Mucosa of descending colon (tissue), 3 donors: ENCODE measurements at regions not wholly inside any gene's neighbourhood (a gene's known extent, or its start where the extent isn't known, plus 50 kb on each side); places are given as distances from the start of the nearest gene placed in this dataset.

Experiments used
- ATAC-seq: fragments of 200-7000 bp; cut with Tn5 transposase; one replicate; pipeline ENCODE4 v1.9.1; 2020; ENCODE audit warnings: mild to moderate bottlenecking, moderate library complexity
- DNase-seq, 3 donors: peaks; one replicate each; pipeline ENCODE4 v3.0.0-alpha.2; 2020
- H3K36me3 ChIP-seq: fragments of 200-600 bp; one replicate; pipeline ENCODE4 v1.8.0; 2021; ENCODE audit warnings: low read depth, mild to moderate bottlenecking
- H3K4me1 ChIP-seq: fragments of 200-600 bp; one replicate; pipeline ENCODE4 v1.8.0; 2021; ENCODE audit warnings: low read depth, mild to moderate bottlenecking
- H3K4me3 ChIP-seq: fragments of 200-600 bp; one replicate; pipeline ENCODE4 v1.8.0; 2021; ENCODE audit warnings: mild to moderate bottlenecking
- H3K9me3 ChIP-seq: fragments of 200-600 bp; one replicate; pipeline ENCODE4 v1.8.0; 2021; ENCODE audit warnings: mild to moderate bottlenecking
- intact Hi-C, 2 donors: fragments of 100-400 bp; cut with DNase I in 1 of 2; cut with micrococcal nuclease in 1 of 2; formaldehyde crosslinking; loops; one replicate each; pipeline versions ENCODE4 v1.11.0 to v1.11.1; 2022; cut with DNase I, micrococcal nuclease
- TF ChIP-seq, protein P1 (sequence below): fragments of 200-600 bp; IDR thresholded peaks from one replicate; pipeline ENCODE4 v1.8.0; 2022; ENCODE audit warnings: antibody characterized with exemption, mild to moderate bottlenecking
- donor health status: DM: no; HTN: no; CAD: no; lungs with moderate emphysema.
- donor health status: DM: no; HTN: no; CAD: no.
- donor health status: DM: no; HTN: yes; CAD: no.

DNA sequence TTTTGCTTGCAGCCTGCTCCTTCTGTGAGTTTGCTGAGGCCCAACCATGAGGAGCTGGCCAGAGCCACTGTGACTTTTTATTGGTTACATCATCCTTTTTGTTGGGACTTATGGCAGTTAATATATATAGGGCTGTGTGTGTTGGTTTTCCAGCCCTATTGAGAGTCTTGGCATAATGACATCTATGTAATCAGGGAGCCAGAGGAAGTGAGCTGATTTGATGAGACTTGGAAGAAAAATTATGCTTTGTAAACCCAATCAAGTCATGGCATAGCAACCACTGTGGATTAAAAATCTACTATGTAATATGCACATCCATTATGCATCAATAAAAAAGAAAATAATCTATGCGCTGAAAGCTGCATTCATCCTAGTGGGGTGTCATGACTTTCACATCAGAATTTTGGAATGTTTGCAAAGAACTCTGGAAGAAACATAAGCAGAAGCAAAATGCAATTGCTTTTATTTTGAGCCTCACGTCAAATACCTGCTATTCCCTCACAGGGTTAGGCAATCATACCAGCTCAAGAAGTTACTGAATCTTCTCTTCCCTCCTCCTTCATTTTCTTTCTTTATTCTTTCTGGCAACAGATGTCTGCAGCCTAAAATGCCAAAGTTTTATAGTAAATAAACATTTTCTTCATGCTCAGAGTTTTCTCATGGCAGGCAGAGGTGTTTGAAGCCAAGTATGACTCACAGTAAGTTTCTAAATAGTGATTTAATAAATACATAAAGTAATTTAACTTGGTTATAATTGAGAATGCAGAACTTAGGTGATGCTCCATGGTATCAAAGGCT lies 308.5 kb downstream of the KCNS3 start:
- Histone ChIP-seq H3K4me1 (no peaks in the 10 kb centered on the region), H3K36me3 (no peaks in the 10 kb centered on the region), H3K4me3 (no peak overlapping the region), H3K9me3 (no peaks in the 10 kb centered on the region)
- TF ChIP-seq, protein P1, sequence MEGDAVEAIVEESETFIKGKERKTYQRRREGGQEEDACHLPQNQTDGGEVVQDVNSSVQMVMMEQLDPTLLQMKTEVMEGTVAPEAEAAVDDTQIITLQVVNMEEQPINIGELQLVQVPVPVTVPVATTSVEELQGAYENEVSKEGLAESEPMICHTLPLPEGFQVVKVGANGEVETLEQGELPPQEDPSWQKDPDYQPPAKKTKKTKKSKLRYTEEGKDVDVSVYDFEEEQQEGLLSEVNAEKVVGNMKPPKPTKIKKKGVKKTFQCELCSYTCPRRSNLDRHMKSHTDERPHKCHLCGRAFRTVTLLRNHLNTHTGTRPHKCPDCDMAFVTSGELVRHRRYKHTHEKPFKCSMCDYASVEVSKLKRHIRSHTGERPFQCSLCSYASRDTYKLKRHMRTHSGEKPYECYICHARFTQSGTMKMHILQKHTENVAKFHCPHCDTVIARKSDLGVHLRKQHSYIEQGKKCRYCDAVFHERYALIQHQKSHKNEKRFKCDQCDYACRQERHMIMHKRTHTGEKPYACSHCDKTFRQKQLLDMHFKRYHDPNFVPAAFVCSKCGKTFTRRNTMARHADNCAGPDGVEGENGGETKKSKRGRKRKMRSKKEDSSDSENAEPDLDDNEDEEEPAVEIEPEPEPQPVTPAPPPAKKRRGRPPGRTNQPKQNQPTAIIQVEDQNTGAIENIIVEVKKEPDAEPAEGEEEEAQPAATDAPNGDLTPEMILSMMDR = no peak
- ATAC-seq = no peak
- DNase-seq = no peak
- intact Hi-C loops = no loop called here

DNA sequence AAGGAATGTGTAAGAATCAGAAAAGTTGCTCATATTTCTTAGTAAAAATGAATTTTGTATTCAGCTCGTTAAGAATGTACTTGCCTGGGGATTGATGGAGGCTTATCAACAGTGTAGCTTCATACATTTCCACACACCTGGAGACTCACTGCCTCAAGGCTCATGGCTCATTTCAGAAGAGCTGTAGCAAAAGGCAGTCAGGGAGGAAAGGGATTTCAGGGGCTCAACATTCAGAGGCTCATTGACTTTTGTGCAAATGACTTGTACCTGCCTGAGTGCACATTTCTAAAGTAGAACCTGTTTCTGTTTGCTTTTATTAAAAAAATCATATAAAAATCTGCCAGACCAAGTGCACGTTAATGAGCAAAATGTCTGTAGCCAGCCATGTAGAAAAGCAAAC lies 304.4 kb downstream of the KCNS3 start:
- H3K36me3 ChIP-seq = no peaks in the 10 kb centered on the region
- TF ChIP-seq, protein P1 = no peak
- no peak overlapping the region for H3K4me3 ChIP-seq
- ATAC-seq = no peak
- intact Hi-C loops = no loop called here
- DNase-seq = no peak
- H3K9me3 ChIP-seq = no peaks in the 10 kb centered on the region
- H3K4me1 ChIP-seq = no peaks in the 10 kb centered on the region

DNA sequence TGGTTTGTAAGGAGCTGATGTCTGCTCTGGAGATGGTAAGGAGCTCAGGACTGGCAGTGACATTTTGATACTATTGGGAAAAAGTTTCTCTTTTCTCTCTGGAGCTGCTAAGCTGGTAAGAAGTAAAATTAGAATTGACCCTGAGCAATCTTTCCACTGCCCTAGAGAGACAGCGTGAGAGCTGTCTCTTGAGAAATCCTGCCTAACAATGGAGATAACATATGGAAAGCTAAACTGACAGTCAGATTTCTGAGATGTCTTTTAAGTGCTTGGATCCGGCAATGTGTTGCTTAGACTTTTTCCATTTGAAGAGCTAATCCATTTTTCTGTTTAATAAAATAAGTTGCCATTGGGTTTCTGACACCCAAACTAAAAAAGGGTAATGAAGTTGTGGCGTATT lies 302.4 kb downstream of the KCNS3 start:
- TF ChIP-seq, protein P1 = no peak
- DNase-seq (no peak), ATAC-seq (no peak)
- intact Hi-C loops = no loop called here
- no peak overlapping the region for H3K4me3 ChIP-seq
- H3K4me1 ChIP-seq = no peaks in the 10 kb centered on the region
- H3K36me3 ChIP-seq = no peaks in the 10 kb centered on the region
- no peaks in the 10 kb centered on the region for H3K9me3 ChIP-seq

GRCh38 chr2:18180031-18180610 lies 301.7 kb downstream of the KCNS3 start:
- TF ChIP-seq, protein P1 = no peak
- DNase-seq (no peak), ATAC-seq (no peak)
- no peaks in the 10 kb centered on the region for H3K36me3 ChIP-seq
- H3K4me1 ChIP-seq = no peaks in the 10 kb centered on the region
- no peaks in the 10 kb centered on the region for H3K9me3 ChIP-seq
- intact Hi-C loops = no loop called here
- H3K4me3 ChIP-seq = no peak overlapping the region

GRCh38 chr2:18178736-18179349 lies 300.4 kb downstream of the KCNS3 start:
- Histone ChIP-seq H3K4me1 (no peaks in the 10 kb centered on the region), H3K36me3 (no peaks in the 10 kb centered on the region), H3K4me3 (no peak overlapping the region), H3K9me3 (no peaks in the 10 kb centered on the region)
- DNase-seq (peak in 1 of 3 donors; percentile 61), ATAC-seq (peak; percentile 57)
- TF ChIP-seq, protein P1 = peak; percentile 79
- intact Hi-C loops = loop anchor here in 1 of 2 donors (5.0 kb wide), 1 partner anchor 327 kb away; no protein-coding TSS in a partner anchor
